OCI-LY1 (cell line): ENCODE measurements at regions not wholly inside any gene's neighbourhood (a gene's known extent, or its start where the extent isn't known, plus 50 kb on each side); places are given as distances from the start of the nearest gene placed in this dataset.

Experiments
- H2AFZ ChIP-seq: fragments of 200-600 bp; sonication (generic), shearing (Covaris generic); 2 replicates; pipeline ENCODE4 v1.6.0; 2014; ENCODE audit warnings: antibody characterized with exemption, mild to moderate bottlenecking, low read length
- H3F3A ChIP-seq: fragments of 200-600 bp; sonication (generic), shearing (Covaris generic); 2 replicates; pipeline ENCODE4 v1.6.0; 2014; ENCODE audit warnings: mild to moderate bottlenecking, antibody characterized with exemption, low read length, moderate library complexity; ENCODE audit not compliant: insufficient read depth
- H3K27ac ChIP-seq: fragments of 200-600 bp; sonication (generic); 2 replicates; pipeline ENCODE4 v1.5.1; 2014; ENCODE audit warnings: low read length, mixed run types, mild to moderate bottlenecking, low read depth; ENCODE audit not compliant: poor library complexity, severe bottlenecking
- H3K27me3 ChIP-seq: fragments of 200-600 bp; sonication (generic); 2 replicates; pipeline ENCODE4 v1.6.0; 2014; ENCODE audit warnings: antibody characterized with exemption, mild to moderate bottlenecking, low read length, moderate library complexity; ENCODE audit not compliant: insufficient read depth
- H3K36me3 ChIP-seq: fragments of 200-600 bp; sonication (generic); 2 replicates; pipeline ENCODE4 v1.6.1; 2014; ENCODE audit warnings: mild to moderate bottlenecking, antibody characterized with exemption, low read length, moderate library complexity, mixed read lengths; ENCODE audit not compliant: insufficient read depth
- H3K4me1 ChIP-seq: fragments of 200-600 bp; sonication (generic); 2 replicates; pipeline ENCODE4 v1.5.1; 2014; ENCODE audit warnings: mild to moderate bottlenecking, low read length, moderate library complexity; ENCODE audit not compliant: insufficient read depth, severe bottlenecking
- H3K4me2 ChIP-seq: fragments of 200-600 bp; sonication (generic), shearing (Covaris generic); 2 replicates; pipeline ENCODE4 v1.6.1; 2014; ENCODE audit warnings: low read length
- H3K4me3 ChIP-seq: fragments of 200-600 bp; sonication (generic); 2 replicates; pipeline ENCODE4 v1.5.1; 2014; ENCODE audit warnings: low read length, low read depth, mild to moderate bottlenecking, mixed read lengths; ENCODE audit not compliant: poor library complexity, severe bottlenecking
- H3K79me2 ChIP-seq: fragments of 200-600 bp; shearing (Covaris generic); 2 replicates; pipeline ENCODE4 v1.6.1; 2016; ENCODE audit warnings: mixed run types, low read length, mixed read lengths; ENCODE audit not compliant: insufficient read depth
- H3K9ac ChIP-seq: fragments of 200-600 bp; sonication (generic), shearing (Covaris generic); 2 replicates; pipeline ENCODE4 v1.6.1; 2014; ENCODE audit warnings: mild to moderate bottlenecking, low read length, mixed read lengths
- H3K9me2 ChIP-seq: fragments of 200-600 bp; sonication (generic), shearing (Covaris generic); 2 replicates; pipeline ENCODE4 v1.6.1; 2014; ENCODE audit warnings: low read depth, mild to moderate bottlenecking, low read length, mixed read lengths
- H3K9me3 ChIP-seq: fragments of 200-600 bp; shearing (Covaris generic); 2 replicates; pipeline ENCODE4 v1.6.1; 2014; ENCODE audit warnings: low read length, mixed read lengths
- H4K20me1 ChIP-seq: fragments of 200-600 bp; sonication (generic), shearing (Covaris generic); 2 replicates; pipeline ENCODE4 v1.6.0; 2016; ENCODE audit warnings: mild to moderate bottlenecking, low read length; ENCODE audit not compliant: insufficient read depth
- EZH2 ChIP-seq: fragments of 200-600 bp; sonication (generic), shearing (Covaris generic); IDR thresholded peaks from 2 replicates; pipeline ENCODE4 v1.8.0; 2017; ENCODE audit warnings: borderline replicate concordance, mixed run types, mild to moderate bottlenecking, antibody characterized with exemption, low read length, moderate library complexity, mixed read lengths
- TF ChIP-seq, protein P1 (sequence below): fragments of 200-600 bp; sonication (generic), shearing (Covaris generic); IDR thresholded peaks from 2 replicates; pipeline ENCODE4 v1.5.1; 2017; ENCODE audit warnings: mild to moderate bottlenecking, antibody characterized with exemption, low read length, moderate library complexity, mixed read lengths

DNA sequence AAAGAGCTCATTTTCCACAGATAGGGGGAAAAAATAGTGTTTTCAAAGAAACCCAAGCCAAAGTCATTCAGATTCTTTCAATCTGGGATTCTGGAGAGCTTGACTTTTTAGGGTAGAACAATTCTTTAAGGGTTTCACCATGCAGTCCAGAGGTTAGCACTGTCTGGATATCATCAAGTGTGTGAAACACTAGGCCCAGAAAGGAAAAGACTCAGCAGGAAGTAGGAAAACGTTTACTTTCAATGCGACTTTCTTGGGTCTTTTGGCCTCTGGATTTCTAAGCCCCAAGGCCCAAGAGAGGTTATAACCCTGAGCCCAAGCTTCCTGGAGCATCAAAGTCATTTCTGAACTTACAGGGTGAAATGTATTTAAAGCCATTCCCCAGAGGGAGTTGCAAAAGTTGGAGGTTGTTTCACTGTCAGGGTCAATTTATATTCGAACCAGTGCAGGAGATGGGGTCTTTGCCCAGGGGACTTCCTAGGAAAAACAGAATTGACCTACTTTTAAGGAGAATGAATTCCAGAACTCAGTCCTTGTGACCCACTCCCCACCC is 158.0 kb downstream of the C7orf25 start:
- TF ChIP-seq EZH2: no peak
- TF ChIP-seq, protein P1, sequence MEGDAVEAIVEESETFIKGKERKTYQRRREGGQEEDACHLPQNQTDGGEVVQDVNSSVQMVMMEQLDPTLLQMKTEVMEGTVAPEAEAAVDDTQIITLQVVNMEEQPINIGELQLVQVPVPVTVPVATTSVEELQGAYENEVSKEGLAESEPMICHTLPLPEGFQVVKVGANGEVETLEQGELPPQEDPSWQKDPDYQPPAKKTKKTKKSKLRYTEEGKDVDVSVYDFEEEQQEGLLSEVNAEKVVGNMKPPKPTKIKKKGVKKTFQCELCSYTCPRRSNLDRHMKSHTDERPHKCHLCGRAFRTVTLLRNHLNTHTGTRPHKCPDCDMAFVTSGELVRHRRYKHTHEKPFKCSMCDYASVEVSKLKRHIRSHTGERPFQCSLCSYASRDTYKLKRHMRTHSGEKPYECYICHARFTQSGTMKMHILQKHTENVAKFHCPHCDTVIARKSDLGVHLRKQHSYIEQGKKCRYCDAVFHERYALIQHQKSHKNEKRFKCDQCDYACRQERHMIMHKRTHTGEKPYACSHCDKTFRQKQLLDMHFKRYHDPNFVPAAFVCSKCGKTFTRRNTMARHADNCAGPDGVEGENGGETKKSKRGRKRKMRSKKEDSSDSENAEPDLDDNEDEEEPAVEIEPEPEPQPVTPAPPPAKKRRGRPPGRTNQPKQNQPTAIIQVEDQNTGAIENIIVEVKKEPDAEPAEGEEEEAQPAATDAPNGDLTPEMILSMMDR: no peak

DNA sequence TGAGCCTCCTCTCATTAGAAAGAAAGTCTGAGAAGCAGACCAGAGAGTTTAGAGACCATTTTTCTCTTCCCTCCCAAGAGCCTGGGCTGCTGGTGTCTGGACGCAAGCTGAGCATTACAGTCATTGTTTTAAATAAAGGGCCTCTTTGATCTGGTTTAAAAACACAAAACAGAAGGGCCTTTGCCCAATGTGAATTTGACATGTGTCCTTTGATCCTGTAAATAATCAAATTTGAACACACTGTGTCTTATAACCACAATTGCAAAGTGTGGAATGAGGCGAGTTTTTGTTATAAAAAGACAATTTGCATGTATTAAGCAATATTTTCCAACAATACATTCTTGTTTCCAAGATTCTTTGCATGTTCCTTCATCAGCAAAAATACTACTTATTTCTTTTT is 158.5 kb downstream of the C7orf25 start:
- Histone ChIP-seq H3K27me3 (no peaks in the 10 kb centered on the region), H2AFZ (no peak overlapping the region), H3K4me3 (no peak overlapping the region), H3K9ac (no peak overlapping the region), H3K9me3 (no peaks in the 10 kb centered on the region), H3K4me1 (no peaks in the 10 kb centered on the region), H4K20me1 (no peaks in the 10 kb centered on the region), H3K4me2 (no peak overlapping the region), H3K9me2 (no peaks in the 10 kb centered on the region; the same call in 1 of the 2 replicates), H3K36me3 (no peaks in the 10 kb centered on the region), H3F3A (no peaks in the 10 kb centered on the region), H3K27ac (no peak overlapping the region), H3K79me2 (no peaks in the 10 kb centered on the region)
- TF ChIP-seq, protein P1: no peak
- TF ChIP-seq EZH2: no peak

More for the DNA sequence above, 158.0 kb downstream of the C7orf25 start:
- Histone ChIP-seq H3K27me3 (no peaks in the 10 kb centered on the region), H3K4me2 (no peak overlapping the region), H3K27ac (no peak overlapping the region), H3K4me3 (no peak overlapping the region), H3K79me2 (no peaks in the 10 kb centered on the region), H3F3A (no peaks in the 10 kb centered on the region), H3K36me3 (no peaks in the 10 kb centered on the region), H2AFZ (no peak overlapping the region), H3K9me3 (no peaks in the 10 kb centered on the region), H4K20me1 (no peaks in the 10 kb centered on the region), H3K4me1 (no peaks in the 10 kb centered on the region), H3K9ac (no peak overlapping the region), H3K9me2 (no peaks in the 10 kb centered on the region; the same call in 1 of the 2 replicates)

DNA sequence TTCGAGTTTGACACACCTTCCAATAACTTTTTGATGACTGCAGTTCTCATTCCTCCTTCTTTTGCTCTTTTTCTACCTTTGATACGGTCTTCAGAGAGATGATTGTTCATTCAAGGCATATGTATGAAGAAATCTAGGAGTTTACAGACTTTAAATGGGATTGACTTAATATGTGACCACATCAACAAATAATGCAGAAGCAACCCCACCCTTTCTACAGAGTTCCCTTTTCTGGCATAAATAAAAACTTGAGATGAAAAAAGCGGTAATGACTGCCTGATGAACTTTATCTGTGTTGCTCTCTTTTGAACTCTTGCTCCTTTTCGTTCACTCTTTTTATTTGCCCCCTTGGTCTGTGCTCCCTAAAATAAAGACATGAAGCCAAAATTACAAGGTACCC is 161.7 kb downstream of the C7orf25 start:
- no peaks in the 10 kb centered on the region for H3K79me2 ChIP-seq
- H3K4me3 ChIP-seq: no peak overlapping the region
- H3K27ac ChIP-seq: no peak overlapping the region
- no peaks in the 10 kb centered on the region; the same call in 1 of the 2 replicates for H3K9me2 ChIP-seq
- no peaks in the 10 kb centered on the region for H3K9me3 ChIP-seq
- no peaks in the 10 kb centered on the region for H4K20me1 ChIP-seq
- no peak overlapping the region for H3K9ac ChIP-seq
- no peaks in the 10 kb centered on the region for H3K27me3 ChIP-seq
- no peak overlapping the region for H3K4me2 ChIP-seq
- H3K4me1 ChIP-seq: no peaks in the 10 kb centered on the region
- TF ChIP-seq, protein P1: no peak
- TF ChIP-seq EZH2: no peak
- no peaks in the 10 kb centered on the region for H3F3A ChIP-seq
- H2AFZ ChIP-seq: no peak overlapping the region
- H3K36me3 ChIP-seq: no peaks in the 10 kb centered on the region
